Adipocyte (in vitro differentiated cells): ENCODE measurements at regions not wholly inside any gene's neighbourhood (a gene's known extent, or its start where the extent isn't known, plus 50 kb on each side); places are given as distances from the start of the nearest gene placed in this dataset.
A peak's percentile ranks its signal among the peaks of the same experiment; 100 is the strongest.

Source experiments
- DNase-seq: peaks from one replicate; pipeline ENCODE4 v3.0.0-alpha.2; 2015; ENCODE audit warnings: low read depth
- H3K27me3 ChIP-seq: replicated peaks from 2 replicates; pipeline ENCODE4 v1.7.0; 2013; ENCODE audit warnings: mild to moderate bottlenecking, low read length, moderate library complexity; ENCODE audit not compliant: control insufficient read depth, insufficient read depth
- H3K36me3 ChIP-seq: 2 replicates; pipeline ENCODE4 v1.7.0; 2013; ENCODE audit warnings: low read length, mild to moderate bottlenecking, moderate library complexity; ENCODE audit not compliant: control insufficient read depth, insufficient read depth, severe bottlenecking
- H3K4me1 ChIP-seq: 2 replicates; pipeline ENCODE4 v1.7.0; 2013; ENCODE audit warnings: mild to moderate bottlenecking, low read length, moderate library complexity; ENCODE audit not compliant: control insufficient read depth, insufficient read depth
- H3K4me3 ChIP-seq: 2 replicates; pipeline ENCODE4 v1.7.0; 2013; ENCODE audit warnings: mild to moderate bottlenecking, low read length, moderate library complexity
- H3K9ac ChIP-seq: 2 replicates; pipeline ENCODE4 v1.7.0; 2013; ENCODE audit warnings: mild to moderate bottlenecking, low read length, moderate library complexity
- H3K9me3 ChIP-seq: 2 replicates; pipeline ENCODE4 v1.7.0; 2013; ENCODE audit warnings: mild to moderate bottlenecking, low read length, moderate library complexity; ENCODE audit not compliant: control insufficient read depth

DNA sequence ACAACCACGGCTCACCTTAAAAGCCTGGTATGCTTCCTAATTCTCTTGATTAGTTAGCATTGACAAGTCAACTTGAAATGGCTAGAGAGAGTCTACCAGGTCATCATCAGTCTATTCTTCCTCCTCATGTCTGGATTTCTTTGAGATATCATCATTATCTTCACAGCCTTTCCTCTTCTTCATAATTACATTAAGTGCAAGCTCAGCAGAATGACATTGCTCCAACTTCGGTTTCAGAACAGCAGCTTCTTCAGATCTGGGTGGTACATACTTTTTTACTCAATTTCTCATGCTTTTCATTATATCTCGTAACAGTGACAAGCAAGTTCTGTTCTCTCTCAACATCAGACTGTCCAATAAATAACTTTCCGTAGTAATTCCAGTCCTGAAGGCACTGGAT lies 337.5 kb upstream of the TENM3 start:
- Histone ChIP-seq H3K9ac (no peak overlapping the region), H3K4me3 (no peak overlapping the region), H3K27me3 (no peaks in the 10 kb centered on the region), H3K9me3 (peaks cover 6% of the 10 kb centered on the region), H3K4me1 (peaks cover 6% of the 10 kb centered on the region), H3K36me3 (no peaks in the 10 kb centered on the region)
- DNase-seq = no peak

DNA sequence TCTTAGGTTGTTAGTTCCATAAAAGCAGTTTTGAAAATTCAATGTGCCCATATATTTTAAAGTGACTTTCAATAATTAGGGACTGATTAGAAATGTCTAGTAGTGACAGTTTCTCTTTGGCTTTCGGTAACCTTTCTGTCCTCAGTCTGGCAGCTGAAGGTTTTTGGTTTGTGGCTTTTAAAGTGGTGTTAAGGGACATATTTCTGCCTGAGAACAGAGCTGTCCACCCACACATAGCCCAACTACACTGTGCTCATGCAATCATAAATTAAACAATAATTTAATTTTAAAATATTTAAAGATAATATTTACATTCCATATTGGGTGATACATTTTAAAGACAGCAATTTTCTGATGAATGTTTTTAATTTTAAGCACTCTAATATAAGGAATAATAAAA lies 335.0 kb upstream of the TENM3 start:
- no peaks in the 10 kb centered on the region for H3K27me3 ChIP-seq
- no peak overlapping the region for H3K9ac ChIP-seq
- no peak overlapping the region for H3K4me3 ChIP-seq
- peaks cover 10% of the 10 kb centered on the region for H3K9me3 ChIP-seq
- DNase-seq = peak; percentile 8
- H3K36me3 ChIP-seq = no peaks in the 10 kb centered on the region
- H3K4me1 ChIP-seq = peaks cover 15% of the 10 kb centered on the region

DNA sequence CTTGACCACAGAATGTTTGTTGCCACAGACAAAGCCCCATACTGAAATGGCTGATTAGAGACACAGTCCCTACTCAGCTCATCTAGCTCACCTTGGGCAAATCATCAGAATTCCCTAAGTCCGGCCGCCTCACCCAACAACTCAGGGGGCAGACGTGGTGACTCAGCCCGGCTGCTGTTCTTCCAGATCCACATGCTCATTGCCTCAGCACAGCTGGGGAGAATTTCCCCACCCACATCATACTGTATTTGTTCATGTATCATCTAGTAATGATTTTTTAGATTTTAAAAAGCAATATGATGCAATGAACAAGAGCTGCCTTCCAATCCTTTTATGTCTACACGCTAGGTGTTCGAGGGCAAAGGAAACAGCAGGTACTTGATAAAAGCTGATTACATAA lies 333.8 kb upstream of the TENM3 start:
- Histone ChIP-seq H3K36me3 (no peaks in the 10 kb centered on the region), H3K9ac (no peak overlapping the region), H3K9me3 (peaks cover 14% of the 10 kb centered on the region), H3K4me3 (no peak overlapping the region), H3K4me1 (peaks cover 15% of the 10 kb centered on the region), H3K27me3 (no peaks in the 10 kb centered on the region)
- peak; percentile 68 for DNase-seq

DNA sequence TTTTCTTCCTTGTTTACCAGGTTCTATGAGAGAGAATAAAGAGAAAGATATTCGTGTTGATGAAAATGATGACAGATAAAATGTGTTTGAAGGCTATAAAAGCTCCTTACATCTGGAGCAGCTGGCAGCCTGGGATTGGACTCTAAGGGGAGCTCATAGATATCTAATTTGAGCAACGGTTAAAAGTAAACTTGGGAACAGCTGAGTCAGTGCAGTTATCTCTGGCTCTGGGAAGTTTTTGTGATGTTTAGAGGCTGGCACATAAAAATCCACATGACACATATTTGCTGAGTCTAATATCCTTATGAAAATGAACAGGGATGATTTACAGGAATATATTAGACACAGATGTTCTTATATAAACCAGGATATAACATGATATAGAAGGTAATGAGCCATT lies 331.8 kb upstream of the TENM3 start:
- Histone ChIP-seq H3K4me3 (no peak overlapping the region), H3K36me3 (no peaks in the 10 kb centered on the region), H3K9ac (no peak overlapping the region), H3K27me3 (no peaks in the 10 kb centered on the region), H3K4me1 (peaks cover 15% of the 10 kb centered on the region), H3K9me3 (peaks cover 12% of the 10 kb centered on the region)
- DNase-seq = peak; percentile 21

DNA sequence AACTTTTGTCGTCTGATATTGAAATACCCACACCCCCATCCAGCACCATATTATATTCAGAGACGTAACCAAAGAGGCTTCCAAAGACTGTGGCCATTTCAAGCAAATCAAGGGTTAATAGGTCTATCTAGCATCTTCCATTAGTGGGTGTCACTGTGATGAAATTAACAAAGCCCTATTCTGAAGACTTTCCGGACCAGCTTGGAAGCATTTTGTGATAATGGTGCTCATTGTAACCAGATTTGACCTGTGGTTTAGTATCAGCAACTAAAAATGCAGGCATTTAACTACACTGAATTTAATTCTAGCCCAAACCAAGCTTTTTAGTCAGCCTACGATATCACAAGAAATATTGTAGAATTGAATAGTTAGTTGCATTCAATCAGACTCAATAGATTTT lies 309.7 kb upstream of the TENM3 start:
- Histone ChIP-seq H3K4me3 (no peak overlapping the region), H3K27me3 (no peaks in the 10 kb centered on the region), H3K9me3 (peaks cover 16% of the 10 kb centered on the region), H3K36me3 (no peaks in the 10 kb centered on the region), H3K9ac (no peak overlapping the region), H3K4me1 (no peaks in the 10 kb centered on the region)
- no peak for DNase-seq

DNA sequence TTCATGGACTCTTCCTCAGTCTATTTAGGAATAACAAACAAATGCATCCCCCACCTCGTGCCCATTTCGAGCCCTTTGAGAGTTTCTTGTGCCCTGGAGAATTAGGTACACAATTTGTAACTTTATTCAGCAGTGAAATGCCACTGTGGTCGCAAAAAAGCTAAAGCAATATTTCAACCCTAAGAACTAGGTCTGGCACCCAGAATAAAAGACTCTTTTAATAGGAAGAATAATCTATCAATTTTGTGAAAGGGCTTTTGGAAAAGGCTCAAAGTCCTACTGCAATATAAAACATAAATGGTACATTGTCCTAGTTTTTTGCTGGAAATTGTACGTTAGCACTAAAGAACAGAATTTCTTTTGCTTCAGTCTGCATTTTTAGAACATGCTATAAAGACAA lies 304.6 kb upstream of the TENM3 start:
- H3K27me3 ChIP-seq = no peaks in the 10 kb centered on the region
- H3K4me3 ChIP-seq = no peak overlapping the region
- H3K9me3 ChIP-seq = no peaks in the 10 kb centered on the region
- no peaks in the 10 kb centered on the region for H3K4me1 ChIP-seq
- H3K36me3 ChIP-seq = no peaks in the 10 kb centered on the region
- no peak overlapping the region for H3K9ac ChIP-seq
- no peak for DNase-seq

DNA sequence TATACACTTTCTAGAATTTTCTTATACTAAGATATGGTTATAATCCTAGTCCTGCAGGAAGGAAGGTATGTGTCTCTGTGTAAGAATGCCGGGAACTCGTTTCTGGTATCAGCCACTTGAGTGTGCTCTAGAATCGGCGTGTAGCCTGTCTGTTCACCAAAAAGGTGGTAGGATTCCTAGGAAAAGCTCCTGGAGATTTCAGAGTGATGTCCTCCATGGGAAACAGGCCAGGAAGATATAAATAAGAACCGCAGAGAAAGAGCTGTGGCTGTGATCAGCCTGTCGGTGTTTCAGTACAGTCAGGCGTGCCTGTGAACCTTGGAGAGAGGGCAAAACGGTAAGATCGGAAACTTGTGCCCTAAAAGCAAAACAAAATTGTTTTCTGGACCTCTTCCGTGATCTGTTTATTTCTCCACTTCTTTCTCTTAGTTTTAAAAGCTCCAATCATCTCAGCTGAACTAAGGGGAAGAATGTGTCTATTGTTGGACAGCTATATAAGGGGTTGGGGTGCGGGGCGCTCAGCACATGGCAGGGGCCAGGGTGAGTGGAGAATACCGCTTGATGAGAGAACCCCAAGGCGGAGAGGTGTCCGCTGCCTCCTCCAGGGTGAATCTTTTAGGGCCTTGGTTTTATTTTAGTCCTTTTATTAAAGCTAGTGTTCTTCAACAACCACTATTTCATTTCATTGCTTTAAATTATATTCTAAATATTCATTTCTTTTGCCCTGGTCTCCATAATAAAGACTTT lies 303.8 kb upstream of the TENM3 start:
- H3K36me3 ChIP-seq = no peaks in the 10 kb centered on the region
- no peak for DNase-seq
- H3K9me3 ChIP-seq = no peaks in the 10 kb centered on the region
- no peak overlapping the region for H3K4me3 ChIP-seq
- H3K4me1 ChIP-seq = no peaks in the 10 kb centered on the region
- no peaks in the 10 kb centered on the region for H3K27me3 ChIP-seq
- H3K9ac ChIP-seq = no peak overlapping the region

DNA sequence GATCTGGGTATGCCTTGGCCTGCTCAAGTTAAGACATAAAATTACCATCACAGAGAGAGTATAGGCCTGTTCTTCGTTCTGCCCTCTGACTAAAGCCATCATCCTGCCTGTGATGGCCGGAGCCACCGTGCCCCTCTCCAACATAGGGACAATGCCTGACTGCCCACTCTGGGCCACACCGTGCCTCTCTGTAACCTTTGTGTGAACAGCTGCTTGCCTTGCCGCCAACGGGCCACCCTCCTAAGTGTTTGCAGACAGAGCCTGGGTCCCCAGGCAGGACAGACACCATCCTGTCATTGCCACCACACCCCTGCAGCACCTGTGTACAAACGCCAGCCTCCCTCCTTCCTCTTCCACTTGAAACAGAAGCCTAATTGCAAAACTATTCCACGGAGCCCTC lies 298.7 kb upstream of the TENM3 start:
- no peak overlapping the region for H3K9ac ChIP-seq
- H3K4me1 ChIP-seq = no peaks in the 10 kb centered on the region
- no peaks in the 10 kb centered on the region for H3K9me3 ChIP-seq
- no peak for DNase-seq
- H3K27me3 ChIP-seq = no peaks in the 10 kb centered on the region
- no peaks in the 10 kb centered on the region for H3K36me3 ChIP-seq
- H3K4me3 ChIP-seq = no peak overlapping the region

DNA sequence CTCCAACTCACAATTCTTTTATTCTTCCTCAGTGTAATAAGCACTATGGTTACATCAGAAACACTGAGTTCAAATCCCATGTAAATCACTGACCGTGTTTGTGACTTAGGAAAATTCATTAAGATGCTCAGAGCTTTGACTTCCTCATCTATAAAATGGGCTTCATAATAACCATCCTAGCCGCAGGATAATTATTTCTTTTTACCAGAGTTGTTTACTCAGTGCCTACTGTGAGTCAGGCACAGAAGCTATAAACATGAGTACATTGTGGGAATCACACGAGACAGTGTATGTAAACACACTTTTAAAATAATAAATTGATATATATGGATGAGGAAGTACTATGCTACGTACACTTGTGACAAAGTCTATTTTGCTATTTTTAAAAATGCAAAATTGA lies 296.3 kb upstream of the TENM3 start:
- Histone ChIP-seq H3K9ac (no peak overlapping the region), H3K36me3 (no peaks in the 10 kb centered on the region), H3K9me3 (no peaks in the 10 kb centered on the region), H3K4me3 (no peak overlapping the region), H3K4me1 (no peaks in the 10 kb centered on the region), H3K27me3 (no peaks in the 10 kb centered on the region)
- DNase-seq = no peak

DNA sequence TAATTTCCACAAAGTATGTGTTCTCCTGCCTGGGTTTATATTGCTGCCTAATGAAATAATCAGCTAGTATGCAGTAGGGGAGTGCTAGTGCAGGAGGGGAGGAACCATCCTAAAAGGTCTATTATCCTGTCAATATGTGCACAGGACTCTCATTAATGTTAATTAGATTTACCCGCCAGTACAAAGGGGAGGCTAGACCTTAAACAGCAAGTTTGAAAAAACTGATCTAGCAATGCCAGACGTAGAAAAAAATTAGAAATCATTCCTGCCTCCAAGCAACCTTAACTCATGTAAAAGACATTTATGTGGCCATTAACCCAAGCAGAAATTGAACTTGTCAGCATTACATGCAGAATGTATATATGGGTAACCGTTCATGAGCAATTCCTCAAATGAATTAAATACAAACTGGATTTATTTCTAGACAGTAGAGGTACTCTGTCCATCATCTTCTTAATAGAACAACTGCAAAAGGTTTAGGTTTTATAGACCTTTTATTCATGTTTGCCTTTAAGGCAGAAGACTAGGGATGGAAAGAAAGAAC lies 294.3 kb upstream of the TENM3 start:
- no peak overlapping the region for H3K9ac ChIP-seq
- DNase-seq = no peak
- H3K4me3 ChIP-seq = no peak overlapping the region
- H3K36me3 ChIP-seq = no peaks in the 10 kb centered on the region
- no peaks in the 10 kb centered on the region for H3K27me3 ChIP-seq
- peaks cover 10% of the 10 kb centered on the region for H3K4me1 ChIP-seq
- H3K9me3 ChIP-seq = no peaks in the 10 kb centered on the region

DNA sequence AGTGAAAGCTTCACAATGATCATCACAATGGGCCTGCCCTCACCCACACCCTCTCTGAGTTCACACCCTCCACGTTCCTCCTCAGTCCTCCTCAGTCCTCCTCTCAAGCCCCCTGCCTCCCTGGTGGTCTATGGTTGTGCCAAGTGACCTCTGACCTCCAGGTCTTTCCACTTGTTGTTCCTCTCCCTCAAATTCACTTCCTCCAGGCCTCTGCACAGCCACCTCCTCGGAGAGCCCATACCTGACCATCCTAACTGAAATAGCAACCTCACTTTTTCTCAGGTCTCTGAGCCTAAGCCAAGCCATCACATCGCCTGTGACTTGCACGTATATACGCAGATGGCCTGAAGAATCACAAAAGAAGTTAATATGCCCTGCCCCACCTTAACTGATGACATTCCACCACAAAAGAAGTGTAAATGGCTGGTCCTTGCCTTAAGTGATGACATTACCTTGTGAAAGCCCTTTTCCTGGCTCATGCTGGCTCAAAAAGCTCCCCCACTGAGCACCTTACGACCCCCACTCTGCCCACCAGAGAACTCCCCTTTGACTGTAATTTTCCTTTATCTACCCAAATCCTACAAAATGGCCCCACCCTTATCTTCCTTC lies 293.4 kb upstream of the TENM3 start:
- Histone ChIP-seq H3K4me1 (peaks cover 10% of the 10 kb centered on the region), H3K9me3 (no peaks in the 10 kb centered on the region), H3K9ac (no peak overlapping the region), H3K36me3 (no peaks in the 10 kb centered on the region), H3K4me3 (no peak overlapping the region), H3K27me3 (no peaks in the 10 kb centered on the region)
- no peak for DNase-seq
